HepG2 (cell line): ENCODE measurements at regions not wholly inside any gene's neighbourhood (a gene's known extent, or its start where the extent isn't known, plus 50 kb on each side); places are given as distances from the start of the nearest gene placed in this dataset.

Source experiments
- ATAC-seq: fragments of 200-7000 bp; cut with Tn5 transposase; 3 replicates; pipeline ENCODE4 v1.9.1; 2020; ENCODE audit warnings: mild to moderate bottlenecking, moderate library complexity
- BruUV-seq: library from RNA; stranded (reverse); fragments of 400-500 nt; replicated peaks from 2 replicates; lab custom pipeline; 2021; lab: Mats Ljungman, UMichigan
- CTCF ChIA-PET: fragments of 300-600 bp; formaldehyde crosslinking; extraction: SDS; loops from one replicate; lab custom pipeline; 2021; ENCODE audit warnings: low total read pairs, inconsistent platforms, low intra/inter-chr PET ratio; lab: Yijun Ruan, JAX
- POLR2A ChIA-PET: fragments of 350-600 bp; sonication (Branson Sonifier 250); formaldehyde crosslinking; loops from one replicate; lab custom pipeline; 2020; ENCODE audit warnings: antibody characterized with exemption, inconsistent platforms; lab: Yijun Ruan, JAX
- DNase-seq: peaks from one replicate; pipeline ENCODE4 v3.0.0-alpha.2; 2015; ENCODE audit warnings: low spot score
- FAIRE-seq: peaks from 3 replicates; lab custom pipeline; 2011; peaks lifted over from hg19 to GRCh38; lab: Jason Lieb, UNC
- H2AFZ ChIP-seq: one replicate; pipeline ENCODE4 v1.6.1; 2011; ENCODE audit warnings: low read length, inconsistent platforms
- H3K27ac ChIP-seq: fragments of 300-600 bp; 3 replicates; pipeline ENCODE4 v1.8.0; 2011; ENCODE audit warnings: mixed run types, mild to moderate bottlenecking, mixed read lengths, low read length, inconsistent platforms; ENCODE audit not compliant: insufficient read depth; ENCODE audit errors: extremely low read length
- H3K27me3 ChIP-seq, 2 experiments: fragments of 200-600 bp in 1 of 2; 2 replicates in 1 of 2; 3 replicates in 1 of 2; pipeline versions ENCODE4 v1.6.0 to v1.8.0; 2011; ENCODE audit warnings: low read length in 2 of 2, mild to moderate bottlenecking in 2 of 2, moderate library complexity in 2 of 2, inconsistent platforms in 1 of 2; ENCODE audit not compliant: insufficient read depth in 2 of 2, control insufficient read depth in 1 of 2
- H3K36me3 ChIP-seq, 2 experiments: fragments of 200-600 bp in 1 of 2; replicated peaks in 1 of 2; 2 replicates in 1 of 2; 3 replicates in 1 of 2; pipeline versions ENCODE4 v1.5.1 to v1.8.0; 2011; ENCODE audit warnings: low read length in 2 of 2, inconsistent platforms in 1 of 2; ENCODE audit not compliant: insufficient read depth in 2 of 2, control insufficient read depth in 1 of 2
- H3K4me1 ChIP-seq: 2 replicates; pipeline ENCODE4 v1.5.1; 2012; ENCODE audit warnings: low read length, inconsistent platforms; ENCODE audit not compliant: insufficient read depth
- H3K4me2 ChIP-seq: 2 replicates; pipeline ENCODE4 v1.6.0; 2011; ENCODE audit warnings: low read depth, low read length, inconsistent platforms
- H3K4me3 ChIP-seq, 3 experiments: fragments of 200-600 bp in 1 of 3; sonication (generic), shearing (Covaris generic) in 1 of 3; replicated peaks in 1 of 3; 2 replicates each; pipeline ENCODE4 v1.5.1; 2011 to 2016; ENCODE audit warnings: low read length in 3 of 3, inconsistent platforms in 2 of 3, low read depth in 2 of 3, mild to moderate bottlenecking in 2 of 3, control low read depth in 1 of 3, mixed read lengths in 1 of 3; ENCODE audit not compliant: insufficient read depth in 1 of 3
- H3K79me2 ChIP-seq: one replicate; pipeline ENCODE4 v1.6.1; 2011; ENCODE audit warnings: low read length, inconsistent platforms; ENCODE audit not compliant: insufficient read depth
- H3K9ac ChIP-seq: 2 replicates; pipeline ENCODE4 v1.6.0; 2011; ENCODE audit warnings: mild to moderate bottlenecking, low read depth, low read length, inconsistent platforms; ENCODE audit not compliant: insufficient read depth
- H3K9me3 ChIP-seq: 2 replicates; pipeline ENCODE4 v1.5.1; 2012; ENCODE audit warnings: mild to moderate bottlenecking, low read length
- H4K20me1 ChIP-seq: 2 replicates; pipeline ENCODE4 v1.6.0; 2011; ENCODE audit warnings: inconsistent platforms, mild to moderate bottlenecking, low read length, moderate library complexity; ENCODE audit not compliant: insufficient read depth
- CEBPG ChIP-seq: IDR thresholded peaks from 2 replicates; pipeline ENCODE4 v1.6.1; 2016
- KDM6A ChIP-seq: IDR thresholded peaks from 2 replicates; pipeline ENCODE4 v1.6.1; 2016; ENCODE audit warnings: low read depth
- MXD4 ChIP-seq: IDR thresholded peaks from 2 replicates; pipeline ENCODE4 v1.6.1; 2016; ENCODE audit warnings: mild to moderate bottlenecking, missing biosample characterization, missing genetic modification reagents
- NRL ChIP-seq: sonication (generic); formaldehyde crosslinking; IDR thresholded peaks from 2 replicates; pipeline ENCODE4 v1.5.0; 2020; ENCODE audit warnings: missing genetic modification reagents, mild to moderate bottlenecking, moderate library complexity, borderline replicate concordance
- PRMT3 ChIP-seq: sonication (generic); formaldehyde crosslinking; IDR thresholded peaks from 2 replicates; pipeline ENCODE4 v1.8.1; 2022; ENCODE audit warnings: low read depth, mild to moderate bottlenecking, moderate library complexity, missing genetic modification reagents, borderline replicate concordance
- SRY ChIP-seq: sonication (generic); formaldehyde crosslinking; IDR thresholded peaks from 2 replicates; pipeline ENCODE4 v1.8.0; 2022; ENCODE audit warnings: mild to moderate bottlenecking, missing genetic modification reagents
- ZNF232 ChIP-seq: sonication (generic); formaldehyde crosslinking; IDR thresholded peaks from 2 replicates; pipeline ENCODE4 v1.4.0; 2020; ENCODE audit warnings: missing genetic modification reagents, borderline replicate concordance
- ZNF879 ChIP-seq: sonication (generic); formaldehyde crosslinking; IDR thresholded peaks from 2 replicates; pipeline ENCODE4 v1.8.1; 2023; ENCODE audit warnings: missing genetic modification reagents
- WGBS: methylation state at CpG from one replicate; pipeline ENCODE4 v1.1.6; 2017; ENCODE audit warnings: low lambda C conversion rate; 5-methylcytosine and 5-hydroxymethylcytosine counted together
- in situ Hi-C: cut with HindIII; loops from 2 replicates; pipeline ENCODE4 v1.10.0; 2017; ENCODE audit warnings: low pct_unique_long_range_greater_than_20kb; ENCODE audit not compliant: extremely low pct_ligation_motif_present
- intact Hi-C: fragments of 100-400 bp; cut with micrococcal nuclease; formaldehyde crosslinking; loops from one replicate; pipeline ENCODE4 v1.10.0; 2022; ENCODE audit not compliant: unreplicated experiment
- TF ChIP-seq, protein P1 (sequence below): sonication (generic); formaldehyde crosslinking; IDR thresholded peaks from 2 replicates; pipeline ENCODE4 v1.4.0; 2020; ENCODE audit warnings: missing genetic modification reagents
- TF ChIP-seq, protein P2 (sequence below): IDR thresholded peaks from 2 replicates; pipeline ENCODE4 v1.6.1; 2016; ENCODE audit warnings: missing genetic modification reagents, missing compliant biosample characterization

DNA sequence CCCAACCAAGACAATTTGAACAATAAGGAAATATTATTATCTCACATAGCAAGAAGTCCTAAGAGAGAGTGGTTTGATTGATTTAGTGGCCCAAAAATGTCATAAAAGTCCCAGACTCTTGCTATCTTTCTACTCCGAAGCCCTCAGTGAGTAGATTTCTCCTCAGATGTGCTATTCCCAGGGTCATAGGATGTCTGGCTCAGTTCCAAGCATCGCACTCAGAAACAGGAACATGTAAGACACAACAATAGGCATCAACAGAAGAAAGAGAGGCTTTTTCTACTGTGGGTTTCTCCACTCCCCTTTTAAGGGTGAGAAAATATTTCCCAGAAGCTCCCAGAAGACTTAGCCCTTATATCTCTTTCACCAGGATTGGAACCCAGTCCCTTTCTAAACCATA, 188.1 kb upstream of the CDKN3 start:
- H3K27me3 ChIP-seq: no peaks in the 10 kb centered on the region
- 86% methylated on average over 2 of the region's 2 CpGs for WGBS
- no peak for ATAC-seq
- no TSS peak for BruUV-seq
- no peaks in the 10 kb centered on the region for H3K79me2 ChIP-seq
- no peak overlapping the region for H2AFZ ChIP-seq
- FAIRE-seq: no peak
- intact Hi-C loops: no loop called here
- in situ Hi-C loops: no loop called here
- H3K9ac ChIP-seq: no peak overlapping the region
- no peak overlapping the region for H3K4me3 ChIP-seq
- POLR2A ChIA-PET: no interaction called here
- H3K9me3 ChIP-seq: no peaks in the 10 kb centered on the region
- CTCF ChIA-PET: no interaction called here
- no peak overlapping the region for H3K4me2 ChIP-seq
- H3K4me1 ChIP-seq: peaks cover 30% of the 10 kb centered on the region
- DNase-seq: no peak
- no peaks in the 10 kb centered on the region for H4K20me1 ChIP-seq
- TF ChIP-seq NRL (no peak), MXD4 (CRISPR knock-in tag) (no peak), KDM6A (CRISPR knock-in tag) (no peak), ZNF879 (CRISPR knock-in tag) (no peak), CEBPG (CRISPR knock-in tag) (no peak)
- H3K27ac ChIP-seq: no peak overlapping the region
- no peaks in the 10 kb centered on the region for H3K36me3 ChIP-seq

DNA sequence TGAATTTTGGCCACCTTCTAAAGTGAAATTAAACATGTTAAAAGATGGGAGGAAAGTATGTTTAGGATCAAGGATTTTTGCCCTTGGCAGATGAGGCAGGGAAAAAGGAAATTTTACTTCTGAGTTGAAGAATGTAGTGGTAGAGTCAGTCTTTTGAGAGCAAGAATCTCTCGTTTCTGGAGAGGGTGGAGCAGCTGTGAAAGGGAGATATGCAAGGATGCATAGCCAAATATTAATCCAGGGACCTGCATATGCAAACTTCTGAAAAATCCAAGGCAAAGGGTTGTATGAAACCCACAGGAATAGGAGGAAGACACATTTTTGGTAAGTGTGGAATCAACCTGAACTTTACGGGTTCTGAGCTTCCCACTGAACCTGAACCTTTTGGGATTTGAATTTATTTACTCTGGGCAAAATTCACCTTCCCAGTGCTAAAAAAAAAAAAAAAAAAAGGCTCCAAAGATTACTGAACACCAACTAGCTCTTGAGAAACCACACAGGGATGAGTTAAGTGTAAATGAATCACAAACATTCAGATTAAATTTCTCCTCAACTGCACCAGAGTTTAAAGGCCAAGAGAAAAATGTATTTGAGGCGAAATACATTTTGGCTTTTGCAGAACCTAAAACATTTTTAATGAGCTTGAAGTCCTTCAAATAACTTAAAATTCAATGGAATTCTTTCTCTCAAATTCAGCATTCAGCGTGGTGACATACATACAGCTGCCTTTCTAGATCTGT, 187.1 kb upstream of the CDKN3 start:
- Histone ChIP-seq H3K9me3 (no peaks in the 10 kb centered on the region), H3K4me2 (no peak overlapping the region), H3K4me3 (no peak overlapping the region), H2AFZ (no peak overlapping the region), H3K4me1 (peaks cover 30% of the 10 kb centered on the region), H3K27ac (no peak overlapping the region), H3K79me2 (no peaks in the 10 kb centered on the region), H4K20me1 (no peaks in the 10 kb centered on the region), H3K36me3 (no peaks in the 10 kb centered on the region), H3K27me3 (no peaks in the 10 kb centered on the region), H3K9ac (no peak overlapping the region)
- POLR2A ChIA-PET: interaction anchor here (0.6 kb wide), 1 partner anchor 9 kb away, joined by 3 read pairs; no protein-coding TSS in a partner anchor
- in situ Hi-C loops: no loop called here
- 40% methylated on average over 4 of the region's 4 CpGs for WGBS
- peak; percentile 12 for FAIRE-seq
- DNase-seq: no peak
- no peak for TF ChIP-seq PRMT3 (CRISPR knock-in tag)
- no peak for TF ChIP-seq SRY (CRISPR knock-in tag)
- TF ChIP-seq, protein P1, sequence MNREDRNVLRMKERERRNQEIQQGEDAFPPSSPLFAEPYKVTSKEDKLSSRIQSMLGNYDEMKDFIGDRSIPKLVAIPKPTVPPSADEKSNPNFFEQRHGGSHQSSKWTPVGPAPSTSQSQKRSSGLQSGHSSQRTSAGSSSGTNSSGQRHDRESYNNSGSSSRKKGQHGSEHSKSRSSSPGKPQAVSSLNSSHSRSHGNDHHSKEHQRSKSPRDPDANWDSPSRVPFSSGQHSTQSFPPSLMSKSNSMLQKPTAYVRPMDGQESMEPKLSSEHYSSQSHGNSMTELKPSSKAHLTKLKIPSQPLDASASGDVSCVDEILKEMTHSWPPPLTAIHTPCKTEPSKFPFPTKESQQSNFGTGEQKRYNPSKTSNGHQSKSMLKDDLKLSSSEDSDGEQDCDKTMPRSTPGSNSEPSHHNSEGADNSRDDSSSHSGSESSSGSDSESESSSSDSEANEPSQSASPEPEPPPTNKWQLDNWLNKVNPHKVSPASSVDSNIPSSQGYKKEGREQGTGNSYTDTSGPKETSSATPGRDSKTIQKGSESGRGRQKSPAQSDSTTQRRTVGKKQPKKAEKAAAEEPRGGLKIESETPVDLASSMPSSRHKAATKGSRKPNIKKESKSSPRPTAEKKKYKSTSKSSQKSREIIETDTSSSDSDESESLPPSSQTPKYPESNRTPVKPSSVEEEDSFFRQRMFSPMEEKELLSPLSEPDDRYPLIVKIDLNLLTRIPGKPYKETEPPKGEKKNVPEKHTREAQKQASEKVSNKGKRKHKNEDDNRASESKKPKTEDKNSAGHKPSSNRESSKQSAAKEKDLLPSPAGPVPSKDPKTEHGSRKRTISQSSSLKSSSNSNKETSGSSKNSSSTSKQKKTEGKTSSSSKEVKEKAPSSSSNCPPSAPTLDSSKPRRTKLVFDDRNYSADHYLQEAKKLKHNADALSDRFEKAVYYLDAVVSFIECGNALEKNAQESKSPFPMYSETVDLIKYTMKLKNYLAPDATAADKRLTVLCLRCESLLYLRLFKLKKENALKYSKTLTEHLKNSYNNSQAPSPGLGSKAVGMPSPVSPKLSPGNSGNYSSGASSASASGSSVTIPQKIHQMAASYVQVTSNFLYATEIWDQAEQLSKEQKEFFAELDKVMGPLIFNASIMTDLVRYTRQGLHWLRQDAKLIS (CRISPR knock-in tag): no peak
- TF ChIP-seq, protein P2, sequence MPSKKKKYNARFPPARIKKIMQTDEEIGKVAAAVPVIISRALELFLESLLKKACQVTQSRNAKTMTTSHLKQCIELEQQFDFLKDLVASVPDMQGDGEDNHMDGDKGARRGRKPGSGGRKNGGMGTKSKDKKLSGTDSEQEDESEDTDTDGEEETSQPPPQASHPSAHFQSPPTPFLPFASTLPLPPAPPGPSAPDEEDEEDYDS: no peak
- TF ChIP-seq ZNF232 (CRISPR knock-in tag): no peak
- TF ChIP-seq ZNF879 (CRISPR knock-in tag): no peak
- intact Hi-C loops: no loop called here
- no peak for ATAC-seq
- no TSS peak for BruUV-seq
- CTCF ChIA-PET: interaction anchor here (0.6 kb wide), 1 partner anchor 127 kb away, joined by 3 read pairs; no protein-coding TSS in a partner anchor
